ENCODE measurements at regions not wholly inside any gene's neighbourhood (a gene's known extent, or its start where the extent isn't known, plus 50 kb on each side); places are given as distances from the start of the nearest gene placed in this dataset.
"Not testable (repeated sequence)": the region's sequence is repeated elsewhere in the genome, so short reads cannot be mapped to it uniquely, and the experiment has no call there.

DNA sequence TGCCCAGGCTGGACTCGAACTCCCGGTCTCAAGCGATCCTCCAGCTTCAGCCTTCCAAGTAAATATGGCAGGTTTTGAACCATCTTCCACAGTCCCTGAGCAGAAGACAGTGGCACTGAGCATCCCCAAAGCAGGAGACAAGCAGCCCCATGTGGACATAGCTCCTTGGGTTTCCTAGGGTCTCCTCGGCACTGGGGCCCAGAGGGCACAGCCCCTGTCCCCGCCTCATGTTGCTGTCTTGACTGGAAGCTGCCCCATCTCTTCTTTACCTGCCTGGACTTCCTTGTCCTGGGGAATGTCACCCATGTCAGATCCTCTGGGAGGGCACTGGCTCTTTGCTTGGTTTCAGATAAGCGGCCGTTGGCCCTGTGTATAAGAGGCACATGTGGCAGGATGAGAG lies 263.7 kb upstream of the RAB4A start:
- CTCF ChIA-PET, result no interaction called here
- intact Hi-C loops (cut with micrococcal nuclease; ENCODE audit: unreplicated experiment), result no loop called here
- Histone ChIP-seq H3K36me3 (ENCODE audit: insufficient read depth, low read length, poor library complexity, severe bottlenecking) (no peaks in the 10 kb centered on the region), H3K27ac (ENCODE audit: low read depth, low read length, poor library complexity, severe bottlenecking) (no peak overlapping the region), H3K4me3 (ENCODE audit: low read depth, low read length, poor library complexity, severe bottlenecking) (no peak overlapping the region), H3K9me3 (ENCODE audit: low read depth, low read length, poor library complexity, severe bottlenecking) (no peaks in the 10 kb centered on the region), H3K4me1 (ENCODE audit: insufficient read depth, low read length, poor library complexity, severe bottlenecking) (no peaks in the 10 kb centered on the region), H3K27me3 (replicated peaks; ENCODE audit: insufficient read depth, low read depth, low read length, poor library complexity) (no peaks in the 10 kb centered on the region)
- TF ChIP-seq, protein P1, sequence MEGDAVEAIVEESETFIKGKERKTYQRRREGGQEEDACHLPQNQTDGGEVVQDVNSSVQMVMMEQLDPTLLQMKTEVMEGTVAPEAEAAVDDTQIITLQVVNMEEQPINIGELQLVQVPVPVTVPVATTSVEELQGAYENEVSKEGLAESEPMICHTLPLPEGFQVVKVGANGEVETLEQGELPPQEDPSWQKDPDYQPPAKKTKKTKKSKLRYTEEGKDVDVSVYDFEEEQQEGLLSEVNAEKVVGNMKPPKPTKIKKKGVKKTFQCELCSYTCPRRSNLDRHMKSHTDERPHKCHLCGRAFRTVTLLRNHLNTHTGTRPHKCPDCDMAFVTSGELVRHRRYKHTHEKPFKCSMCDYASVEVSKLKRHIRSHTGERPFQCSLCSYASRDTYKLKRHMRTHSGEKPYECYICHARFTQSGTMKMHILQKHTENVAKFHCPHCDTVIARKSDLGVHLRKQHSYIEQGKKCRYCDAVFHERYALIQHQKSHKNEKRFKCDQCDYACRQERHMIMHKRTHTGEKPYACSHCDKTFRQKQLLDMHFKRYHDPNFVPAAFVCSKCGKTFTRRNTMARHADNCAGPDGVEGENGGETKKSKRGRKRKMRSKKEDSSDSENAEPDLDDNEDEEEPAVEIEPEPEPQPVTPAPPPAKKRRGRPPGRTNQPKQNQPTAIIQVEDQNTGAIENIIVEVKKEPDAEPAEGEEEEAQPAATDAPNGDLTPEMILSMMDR (conservative IDR thresholded peaks at IDR 0.05; ENCODE audit: low read depth, low read length), result no peak
- TF ChIP-seq EZH2 (IDR thresholded peaks at IDR 0.05; ENCODE audit: borderline replicate concordance, low read depth, low read length, poor library complexity, severe bottlenecking), result no peak
- no TSS peak for BruUV-seq (replicated peaks)
- no peak for DNase-seq (ENCODE audit: low spot score)
- POLR2A ChIA-PET (ENCODE audit: low non-redundant PET), result no interaction called here

DNA sequence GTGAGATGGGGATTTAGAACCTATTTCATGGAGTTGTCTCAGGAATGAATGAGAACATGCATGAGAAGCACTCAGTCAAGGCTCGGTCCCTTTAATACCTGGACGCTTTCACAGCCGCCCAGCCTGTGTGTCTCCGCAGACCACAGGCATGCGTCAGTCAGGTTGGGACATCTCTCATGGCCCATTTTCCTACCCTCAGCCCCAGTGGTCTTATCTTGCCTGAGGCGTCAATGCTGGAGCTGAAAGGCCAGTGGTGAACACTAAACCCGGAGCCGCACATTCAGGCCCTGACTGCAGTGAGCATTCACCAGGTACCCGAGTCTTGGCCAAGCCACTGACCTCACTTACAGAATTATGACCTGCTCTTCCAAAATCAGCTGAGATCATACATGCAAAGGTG lies 263.2 kb upstream of the RAB4A start:
- Histone ChIP-seq H3K4me3 (ENCODE audit: low read depth, low read length, poor library complexity, severe bottlenecking) (no peak overlapping the region), H3K36me3 (ENCODE audit: insufficient read depth, low read length, poor library complexity, severe bottlenecking) (no peaks in the 10 kb centered on the region), H3K27ac (ENCODE audit: low read depth, low read length, poor library complexity, severe bottlenecking) (no peak overlapping the region), H3K9me3 (ENCODE audit: low read depth, low read length, poor library complexity, severe bottlenecking) (no peaks in the 10 kb centered on the region), H3K27me3 (replicated peaks; ENCODE audit: insufficient read depth, low read depth, low read length, poor library complexity) (no peaks in the 10 kb centered on the region), H3K4me1 (ENCODE audit: insufficient read depth, low read length, poor library complexity, severe bottlenecking) (no peaks in the 10 kb centered on the region)
- DNase-seq (ENCODE audit: low spot score), result no peak
- POLR2A ChIA-PET (ENCODE audit: low non-redundant PET), result no interaction called here
- intact Hi-C loops (cut with micrococcal nuclease; ENCODE audit: unreplicated experiment), result no loop called here
- BruUV-seq (replicated peaks), result no TSS peak
- TF ChIP-seq, protein P1 (conservative IDR thresholded peaks at IDR 0.05; ENCODE audit: low read depth, low read length), result no peak
- no peak for TF ChIP-seq EZH2 (IDR thresholded peaks at IDR 0.05; ENCODE audit: borderline replicate concordance, low read depth, low read length, poor library complexity, severe bottlenecking)
- CTCF ChIA-PET, result no interaction called here

DNA sequence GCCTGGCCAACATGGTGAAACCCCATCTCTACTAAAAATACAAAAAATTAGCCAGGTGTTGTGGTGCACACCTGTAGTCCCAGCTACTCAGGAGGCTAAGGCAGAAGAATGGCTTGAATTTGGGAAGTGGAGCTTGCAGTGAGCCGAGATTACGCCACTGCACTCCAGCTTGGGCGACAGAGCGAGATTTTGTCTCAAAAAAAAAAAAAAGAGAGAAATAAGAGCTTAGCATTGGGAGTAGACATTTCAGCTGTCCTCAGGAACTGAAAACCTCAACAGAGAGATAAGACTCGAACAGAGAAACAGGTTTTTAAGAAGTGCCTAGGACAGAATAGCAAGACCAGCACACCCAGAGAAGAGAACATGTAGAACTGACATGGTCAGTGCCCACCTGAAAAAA lies 262.6 kb upstream of the RAB4A start:
- H3K27ac ChIP-seq (ENCODE audit: low read depth, low read length, poor library complexity, severe bottlenecking); H3K9me3 ChIP-seq (ENCODE audit: low read depth, low read length, poor library complexity, severe bottlenecking); intact Hi-C loops (cut with micrococcal nuclease; ENCODE audit: unreplicated experiment); H3K27me3 ChIP-seq (replicated peaks; ENCODE audit: insufficient read depth, low read depth, low read length, poor library complexity); DNase-seq (ENCODE audit: low spot score); H3K4me3 ChIP-seq (ENCODE audit: low read depth, low read length, poor library complexity, severe bottlenecking); H3K36me3 ChIP-seq (ENCODE audit: insufficient read depth, low read length, poor library complexity, severe bottlenecking); BruUV-seq (replicated peaks); H3K4me1 ChIP-seq (ENCODE audit: insufficient read depth, low read length, poor library complexity, severe bottlenecking); POLR2A ChIA-PET (ENCODE audit: low non-redundant PET); CTCF ChIA-PET: not testable (repeated sequence)

DNA sequence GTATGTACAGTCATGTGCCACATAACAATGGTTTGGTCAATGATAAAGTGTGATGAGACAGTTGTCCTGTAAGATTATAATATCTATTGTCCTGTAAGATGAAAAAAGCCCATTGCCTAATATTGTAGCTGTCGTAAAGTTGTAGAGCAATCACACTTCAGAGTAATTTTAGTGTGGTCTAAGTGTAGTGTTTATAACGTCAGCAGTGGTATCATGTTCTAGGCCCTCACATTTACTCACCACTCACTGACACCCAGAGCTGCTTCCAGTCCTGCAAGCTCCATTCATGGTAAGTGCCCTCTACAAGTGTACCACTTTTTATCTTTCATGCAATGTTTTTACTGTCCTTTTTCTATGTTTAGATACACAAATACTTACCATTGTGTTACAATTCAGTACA lies 259.9 kb upstream of the RAB4A start:
- no peaks in the 10 kb centered on the region for H3K9me3 ChIP-seq (ENCODE audit: low read depth, low read length, poor library complexity, severe bottlenecking)
- no peak overlapping the region for H3K4me3 ChIP-seq (ENCODE audit: low read depth, low read length, poor library complexity, severe bottlenecking)
- ChIA-PET CTCF (no interaction called here), POLR2A (ENCODE audit: low non-redundant PET) (no interaction called here)
- TF ChIP-seq, protein P1 (conservative IDR thresholded peaks at IDR 0.05; ENCODE audit: low read depth, low read length), result no peak
- TF ChIP-seq EZH2 (IDR thresholded peaks at IDR 0.05; ENCODE audit: borderline replicate concordance, low read depth, low read length, poor library complexity, severe bottlenecking), result no peak
- H3K27ac ChIP-seq (ENCODE audit: low read depth, low read length, poor library complexity, severe bottlenecking), result no peak overlapping the region
- no peak for DNase-seq (ENCODE audit: low spot score)
- no peaks in the 10 kb centered on the region for H3K27me3 ChIP-seq (replicated peaks; ENCODE audit: insufficient read depth, low read depth, low read length, poor library complexity)
- H3K4me1 ChIP-seq (ENCODE audit: insufficient read depth, low read length, poor library complexity, severe bottlenecking), result no peaks in the 10 kb centered on the region
- intact Hi-C loops (cut with micrococcal nuclease; ENCODE audit: unreplicated experiment), result no loop called here
- no peaks in the 10 kb centered on the region for H3K36me3 ChIP-seq (ENCODE audit: insufficient read depth, low read length, poor library complexity, severe bottlenecking)
- BruUV-seq (replicated peaks), result no TSS peak
